HG03103 (cell line): ENCODE measurements at regions not wholly inside any gene's neighbourhood (a gene's known extent, or its start where the extent isn't known, plus 50 kb on each side); places are given as distances from the start of the nearest gene placed in this dataset.

Experiments
- ATAC-seq: cut with Tn5 transposase; IDR thresholded peaks from one replicate; pipeline ENCODE4 v1.9.1; 2021; ENCODE audit warnings: low read depth; ENCODE audit not compliant: unreplicated experiment

- ATAC-seq = no peak
These were observed 179.8 kb upstream of the SHH start for GRCh38 chr7:155992107-155992506.

GRCh38 chr7:155991470-155991869 lies 179.2 kb upstream of the SHH start:
- no peak for ATAC-seq

- ATAC-seq = no peak
These were observed 176.2 kb upstream of the SHH start for GRCh38 chr7:155988416-155988815.

- no peak for ATAC-seq
These were observed 175.5 kb upstream of the SHH start for GRCh38 chr7:155987681-155988235.

- no peak for ATAC-seq
These were observed 174.4 kb upstream of the SHH start for GRCh38 chr7:155986497-155987160.

- ATAC-seq = no peak
These were observed 173.4 kb upstream of the SHH start for GRCh38 chr7:155985518-155986250.

GRCh38 chr7:155984609-155985405 lies 172.5 kb upstream of the SHH start:
- ATAC-seq = no peak

GRCh38 chr7:155984028-155984580 lies 171.8 kb upstream of the SHH start:
- ATAC-seq = no peak

GRCh38 chr7:155983176-155983815 lies 171.0 kb upstream of the SHH start:
- ATAC-seq = no peak

- no peak for ATAC-seq
These were observed 169.4 kb upstream of the SHH start for GRCh38 chr7:155981703-155982102.

GRCh38 chr7:155980841-155981240 lies 168.6 kb upstream of the SHH start:
- ATAC-seq = no peak

- ATAC-seq = no peak
These were observed 167.7 kb upstream of the SHH start for GRCh38 chr7:155979994-155980393.

GRCh38 chr7:155979566-155979965 lies 167.3 kb upstream of the SHH start:
- ATAC-seq = no peak

GRCh38 chr7:155975490-155975889 lies 163.2 kb upstream of the SHH start:
- no peak for ATAC-seq

GRCh38 chr7:155974186-155974897 lies 162.1 kb upstream of the SHH start:
- no peak for ATAC-seq

GRCh38 chr7:155973451-155973997 lies 161.3 kb upstream of the SHH start:
- no peak for ATAC-seq

- ATAC-seq = no peak
These were observed 160.6 kb upstream of the SHH start for GRCh38 chr7:155972651-155973390.

- ATAC-seq = no peak
These were observed 160.0 kb upstream of the SHH start for GRCh38 chr7:155972247-155972646.
